Activated CD8-positive, alpha-beta memory T cell treated with anti-CD3 and anti-CD28 coated beads, Interleukin-2, amount 50 U/mL, for 48 hours (primary cell): ENCODE measurements at regions not wholly inside any gene's neighbourhood (a gene's known extent, or its start where the extent isn't known, plus 50 kb on each side); places are given as distances from the start of the nearest gene placed in this dataset.

Experiments
- DNase-seq: peaks from one replicate; pipeline ENCODE4 v3.0.0-alpha.2; 2020

DNA sequence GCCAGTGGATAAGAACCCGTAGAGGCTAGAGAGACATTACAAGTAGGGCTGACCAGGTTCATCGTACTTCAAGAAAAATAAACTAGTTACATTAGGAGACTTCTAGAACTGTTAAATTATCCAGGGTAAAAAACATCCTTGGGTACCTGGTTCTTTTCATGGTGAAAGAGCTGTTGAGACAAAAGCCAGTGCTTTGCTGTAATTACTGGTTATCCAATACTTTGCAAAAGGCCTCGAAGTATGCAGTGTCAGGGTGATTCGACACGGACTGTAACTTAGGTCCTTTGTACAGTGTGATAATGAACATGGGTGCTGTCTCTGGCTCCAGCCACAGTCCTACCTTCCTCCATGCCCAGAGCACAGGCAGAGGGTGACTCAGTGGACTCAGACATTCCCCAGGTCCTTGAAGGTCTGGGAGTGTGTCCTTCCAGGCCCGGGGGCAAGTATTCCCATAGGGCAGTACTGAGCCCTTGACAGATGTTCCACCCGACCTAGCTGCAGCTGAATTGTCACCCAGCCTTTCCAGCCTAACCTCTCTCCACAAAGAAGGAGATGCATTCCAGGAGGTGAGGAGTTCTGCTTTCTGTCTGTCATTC is 123.6 kb upstream of the TMEM72 start:
- DNase-seq: no peak

DNA sequence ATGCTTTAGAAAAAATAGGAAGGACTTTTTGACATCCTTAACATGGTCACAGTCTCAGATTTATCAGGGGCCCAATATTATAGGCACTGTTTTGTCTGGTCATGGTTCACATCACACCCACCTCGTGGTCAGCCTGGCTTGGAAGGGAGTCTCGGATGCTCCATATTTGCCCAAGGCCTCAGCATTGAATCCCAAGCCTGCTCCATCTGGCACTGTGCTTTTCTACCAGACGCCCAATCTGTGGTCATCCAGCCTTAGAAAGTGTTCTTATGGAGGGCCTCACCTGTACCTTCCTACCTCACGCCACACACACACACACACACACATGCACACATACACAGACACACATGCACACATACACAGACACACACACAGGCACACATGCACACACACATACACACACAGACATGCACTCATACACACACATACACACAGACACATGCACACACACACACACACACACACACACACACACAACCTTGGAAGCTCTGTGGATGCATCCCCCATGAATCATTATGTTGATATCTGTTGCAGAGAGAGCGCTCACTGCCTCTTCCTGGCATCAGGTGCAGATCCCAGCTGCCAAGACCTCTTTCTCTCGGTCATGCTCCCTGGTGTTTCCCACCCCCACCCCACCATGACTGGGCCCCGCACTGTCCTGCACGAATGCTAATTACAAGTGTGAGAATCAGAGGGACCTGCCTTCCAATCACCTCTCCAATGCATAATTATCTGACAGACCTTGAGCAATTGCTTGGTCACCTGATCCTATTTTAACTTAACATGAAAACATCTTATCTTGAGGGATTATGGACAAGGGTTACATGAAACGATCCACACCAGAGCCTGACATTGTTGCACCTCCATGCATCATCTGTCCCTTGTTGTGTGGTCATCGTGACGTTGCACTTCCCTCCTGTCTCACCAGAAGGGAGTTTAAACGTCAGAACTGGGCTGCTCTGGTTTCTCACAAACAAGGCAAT is 122.7 kb upstream of the TMEM72 start:
- DNase-seq: no peak

DNA sequence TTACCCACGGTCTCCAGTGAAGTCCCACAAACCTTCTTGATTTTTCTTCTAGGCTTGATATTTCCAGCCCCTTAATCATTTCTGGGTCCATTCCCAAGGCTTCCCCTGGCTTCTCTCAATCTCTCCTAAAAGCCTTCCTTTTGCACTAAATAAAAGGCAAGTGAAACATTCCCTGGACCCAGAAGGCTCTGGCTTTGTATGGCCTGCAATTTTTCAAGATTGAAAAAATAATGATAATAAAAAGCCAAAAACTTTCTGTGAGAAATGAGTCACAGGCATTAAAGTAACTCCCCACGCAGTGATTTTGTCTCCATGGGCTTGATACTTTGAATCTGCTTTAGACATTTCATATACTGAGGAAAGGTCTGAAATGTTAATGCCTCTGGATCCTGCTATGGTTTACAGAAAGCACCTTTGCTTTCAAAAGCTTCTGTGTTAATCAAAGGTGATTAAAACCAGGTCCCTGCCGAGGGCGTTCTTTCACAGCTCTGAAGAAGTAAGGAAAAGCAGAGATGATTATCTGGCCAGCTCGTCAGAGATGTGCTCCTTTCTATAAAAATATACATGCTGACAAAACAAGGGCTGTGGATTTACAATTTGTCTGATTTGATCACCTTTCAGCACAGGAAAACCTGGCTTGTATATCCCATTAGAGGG is 118.9 kb upstream of the TMEM72 start:
- no peak for DNase-seq

GRCh38 chr10:44799966-44800365 is 111.2 kb upstream of the TMEM72 start:
- DNase-seq: no peak

DNA sequence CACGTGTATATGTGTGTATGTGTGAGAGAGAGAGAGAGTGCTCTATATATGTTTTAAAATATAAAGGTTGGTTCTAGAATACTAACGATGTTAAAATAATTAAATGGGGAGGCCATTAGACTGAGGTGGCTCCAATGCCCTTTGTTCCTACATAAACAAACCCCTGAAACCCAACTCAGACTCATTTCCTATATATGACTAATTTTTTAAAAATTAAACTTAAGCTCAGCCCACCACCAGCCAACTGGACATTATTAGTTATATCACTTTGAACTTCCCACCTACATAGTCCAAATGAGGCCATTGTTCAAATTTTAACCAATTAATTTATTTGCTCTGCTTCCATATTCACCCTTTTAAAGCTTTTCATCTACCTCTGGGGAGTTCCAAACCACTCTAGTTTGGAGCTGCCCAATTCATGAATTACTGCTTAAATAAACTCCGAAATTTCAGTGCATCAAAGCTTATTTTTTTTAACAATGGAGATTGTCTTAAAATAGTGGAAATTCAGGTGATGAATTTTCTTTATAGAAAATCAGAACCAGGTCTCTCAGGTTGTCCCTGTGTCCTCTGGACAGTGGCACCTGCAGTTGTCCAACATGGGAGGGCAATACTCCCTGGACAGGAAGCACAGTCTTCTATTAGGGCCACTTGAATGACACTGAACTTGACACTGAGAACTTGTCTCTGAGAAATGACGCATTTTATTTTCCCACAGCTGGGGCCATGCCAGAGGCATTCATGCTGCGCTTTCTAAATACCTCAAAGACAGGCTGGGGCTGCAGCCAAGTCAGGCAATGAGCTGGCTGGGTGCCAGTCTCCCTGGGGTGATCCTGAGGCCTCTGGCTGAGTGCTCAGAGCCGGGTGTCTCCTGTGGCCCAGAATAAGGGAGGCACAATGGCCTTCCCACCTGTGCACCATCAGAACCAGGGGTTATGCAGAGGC is 109.5 kb upstream of the TMEM72 start:
- no peak for DNase-seq

- no peak for DNase-seq
Observed at GRCh38 chr10:44803862-44804261, 107.3 kb upstream of the TMEM72 start.

GRCh38 chr10:44804661-44805060 is 106.5 kb upstream of the TMEM72 start:
- DNase-seq: no peak

GRCh38 chr10:44805466-44806210 is 105.5 kb upstream of the TMEM72 start:
- no peak for DNase-seq

DNA sequence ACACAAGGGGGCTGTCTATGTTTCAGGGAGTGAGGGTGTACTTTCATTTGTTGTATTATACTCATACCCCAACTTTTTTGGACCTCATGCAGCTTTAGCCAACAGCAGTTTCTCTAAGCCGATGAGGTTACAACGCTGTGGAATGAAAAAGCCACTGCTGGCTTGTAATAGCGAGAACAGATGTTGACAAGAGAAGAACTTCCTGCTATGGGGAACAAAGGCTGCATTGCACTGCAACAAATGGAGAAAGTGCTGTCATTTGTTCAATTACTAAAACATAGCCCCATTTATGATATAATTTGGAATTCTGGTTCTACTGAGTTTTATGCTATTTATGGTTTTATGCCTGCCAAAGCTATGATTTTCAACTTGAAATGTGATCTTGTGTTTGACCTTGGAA is 104.2 kb upstream of the TMEM72 start:
- DNase-seq: no peak

DNA sequence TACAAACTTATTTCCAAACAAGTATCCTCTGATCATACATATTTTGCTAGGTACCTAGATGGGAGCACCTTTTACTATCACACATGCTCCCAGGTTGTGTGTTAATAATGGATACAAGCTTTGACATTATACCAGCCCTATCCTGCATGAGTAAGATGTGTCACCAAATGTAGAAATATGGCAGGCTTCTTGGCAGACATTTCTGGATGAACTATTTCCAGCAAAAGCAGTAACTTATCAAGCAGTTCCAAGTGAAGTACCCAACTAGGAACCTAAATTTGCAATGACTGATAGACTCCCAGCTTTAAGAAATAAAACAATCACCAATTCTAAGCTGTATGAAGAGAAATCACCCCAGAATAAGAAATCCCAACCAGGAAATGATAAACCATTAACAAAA is 103.7 kb upstream of the TMEM72 start:
- DNase-seq: no peak

GRCh38 chr10:44809647-44810046 is 101.5 kb upstream of the TMEM72 start:
- DNase-seq: no peak

- no peak for DNase-seq
Observed at GRCh38 chr10:44811072-44811471, 100.1 kb upstream of the TMEM72 start.

DNA sequence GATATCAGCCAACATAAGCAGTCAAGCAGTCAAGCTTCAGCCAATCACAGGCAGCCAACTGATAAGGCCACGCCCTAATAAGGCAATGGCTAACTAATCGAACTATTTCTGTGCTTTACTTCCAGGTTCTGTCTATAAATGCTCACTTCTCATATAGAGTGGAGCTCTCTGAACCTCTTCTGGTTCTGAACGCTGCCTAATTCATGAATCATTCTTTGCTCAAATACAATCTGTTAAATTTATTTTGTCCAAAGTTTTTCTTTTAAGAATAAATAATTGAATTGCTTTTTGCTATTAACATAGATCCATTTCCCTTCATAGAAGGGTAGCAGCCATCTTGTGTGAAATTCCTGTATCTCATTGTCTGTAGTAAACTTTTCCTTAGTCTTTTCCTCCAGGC is 97.9 kb upstream of the TMEM72 start:
- DNase-seq: no peak

- no peak for DNase-seq
Observed at GRCh38 chr10:44814929-44815328, 96.2 kb upstream of the TMEM72 start.

DNA sequence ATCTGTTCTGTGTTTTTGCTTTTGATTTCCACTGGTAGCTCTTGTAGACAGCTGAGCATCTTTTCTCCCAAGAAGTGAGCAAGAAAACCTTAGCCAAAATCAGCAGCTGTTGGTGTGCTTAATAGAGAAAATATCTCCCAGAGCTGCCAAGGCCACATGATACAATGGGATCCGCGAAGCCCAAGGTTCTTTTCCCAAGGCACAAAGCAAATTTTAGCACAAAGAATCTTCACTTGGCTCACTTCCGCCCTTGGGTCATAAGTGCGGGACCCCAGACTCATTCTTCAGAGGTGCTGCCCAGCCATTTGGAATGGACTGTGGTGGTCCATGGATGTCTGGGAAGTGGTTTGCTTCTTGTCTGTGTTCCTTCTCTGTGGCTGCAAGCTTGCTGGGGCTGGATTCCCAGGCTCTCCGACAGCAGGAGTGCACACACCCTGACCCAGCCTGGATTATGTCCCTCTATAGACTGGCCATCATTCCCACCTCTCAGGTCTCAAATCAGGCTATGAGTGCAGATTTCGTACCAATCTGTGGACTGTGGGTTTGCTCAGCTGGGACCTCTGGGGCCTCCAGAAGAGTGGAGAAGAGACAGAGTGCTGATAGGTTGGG is 93.0 kb upstream of the TMEM72 start:
- DNase-seq: no peak

DNA sequence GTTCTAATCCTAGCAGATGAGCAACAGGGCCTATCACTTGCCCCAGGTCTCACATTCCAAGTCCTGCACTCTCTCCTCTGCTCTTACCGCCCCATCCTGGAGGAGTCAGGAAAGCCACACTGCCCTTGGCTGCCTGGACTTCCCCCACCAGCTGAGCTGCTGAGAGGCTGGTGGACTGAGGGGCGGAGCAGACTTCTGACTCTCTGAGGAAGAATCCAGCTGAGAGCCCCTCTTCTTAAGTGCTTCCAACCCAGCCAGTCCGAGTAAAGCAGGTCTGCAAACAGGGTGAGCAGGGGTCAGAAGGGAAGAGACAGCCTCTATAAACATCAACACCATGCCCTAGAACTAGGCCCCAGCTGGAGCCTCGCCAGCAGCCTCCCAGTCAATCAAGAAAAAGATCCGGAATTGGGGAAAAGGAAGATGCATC is 92.4 kb upstream of the TMEM72 start:
- no peak for DNase-seq

GRCh38 chr10:44820094-44820493 is 91.0 kb upstream of the TMEM72 start:
- no peak for DNase-seq

DNA sequence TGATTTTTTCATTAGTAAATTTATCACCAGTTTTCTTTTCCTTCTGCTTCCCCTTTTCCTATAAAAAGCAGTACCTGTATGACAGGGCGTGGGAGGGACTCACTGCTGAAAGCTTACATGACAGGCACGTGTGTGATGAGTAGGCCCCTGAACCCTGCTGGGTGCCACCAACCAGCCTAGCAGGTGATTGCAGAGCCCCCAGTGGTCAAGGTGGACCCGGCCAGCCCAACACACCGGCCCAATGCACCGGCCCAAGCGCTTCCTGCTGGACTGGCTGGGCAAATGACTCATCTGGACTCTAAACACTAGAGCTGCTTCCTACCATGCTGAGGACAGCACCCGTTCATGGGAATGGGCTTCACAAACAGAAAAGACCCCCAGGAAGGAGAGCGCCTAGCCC is 89.8 kb upstream of the TMEM72 start:
- DNase-seq: no peak

DNA sequence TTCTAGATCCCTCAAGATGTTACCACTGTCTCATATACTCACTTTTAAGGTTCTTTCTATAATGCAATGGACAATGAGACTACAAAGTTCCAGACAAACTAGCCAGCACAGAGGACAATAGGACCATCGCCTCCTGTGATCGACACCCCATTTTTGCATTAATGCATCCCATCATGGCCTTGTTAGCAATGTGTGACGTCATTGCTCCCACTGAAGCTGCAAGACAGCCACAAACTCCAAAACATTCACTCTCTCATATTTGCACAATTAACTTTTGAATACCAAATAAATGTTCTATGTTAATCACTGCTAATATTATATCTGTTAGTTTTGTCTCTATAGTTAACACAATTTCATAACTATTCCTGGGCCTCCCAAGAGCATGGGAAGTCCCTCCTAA is 88.8 kb upstream of the TMEM72 start:
- no peak for DNase-seq

DNA sequence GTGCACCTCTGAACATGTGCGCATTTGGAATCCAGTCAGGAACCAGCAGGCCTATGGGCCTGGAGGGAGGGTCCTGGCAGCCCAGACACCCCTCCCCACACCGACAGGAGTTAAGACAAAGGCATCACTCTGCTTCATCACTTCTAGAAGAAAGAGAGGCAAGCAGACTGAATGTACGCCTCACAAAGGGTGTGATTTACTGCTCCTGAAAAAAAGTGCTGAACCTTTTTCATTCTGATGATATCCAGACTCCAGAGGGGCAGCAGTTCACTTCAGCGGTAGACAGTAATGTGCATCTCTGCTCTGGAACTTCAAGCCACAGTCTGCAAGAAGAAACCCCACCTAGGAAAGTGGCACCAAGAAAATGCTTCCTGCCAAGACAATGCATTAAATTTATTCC is 88.2 kb upstream of the TMEM72 start:
- no peak for DNase-seq

GRCh38 chr10:44824607-44825006 is 86.5 kb upstream of the TMEM72 start:
- DNase-seq: no peak
